H1 (cell line): ENCODE measurements at regions not wholly inside any gene's neighbourhood (a gene's known extent, or its start where the extent isn't known, plus 50 kb on each side); places are given as distances from the start of the nearest gene placed in this dataset.
"Not testable (repeated sequence)": the region's sequence is repeated elsewhere in the genome, so short reads cannot be mapped to it uniquely, and the experiment has no call there.

ENCODE experiments used
- CTCF ChIA-PET: fragments of 300-600 bp; sonication (Branson Sonifier 250); formaldehyde crosslinking; loops from one replicate; lab custom pipeline; 2021; ENCODE audit not compliant: partially characterized antibody; lab: Charles Lee
- POLR2A ChIA-PET: fragments of 300-600 bp; sonication (Branson Sonifier 250); formaldehyde crosslinking; loops from one replicate; lab custom pipeline; 2021; ENCODE audit warnings: inconsistent platforms; ENCODE audit not compliant: partially characterized antibody; lab: Charles Lee
- DNase-seq, 2 experiments: peaks; one replicate each; pipeline versions ENCODE4 v3.0.0 to v3.0.0-alpha.2; 2010 to 2022; ENCODE audit warnings: low spot score in 2 of 2, low read depth in 1 of 2, mixed read lengths in 1 of 2
- FAIRE-seq: peaks from 2 replicates; lab custom pipeline; 2011; peaks lifted over from hg19 to GRCh38; lab: Jason Lieb, UNC
- H2AFZ ChIP-seq: 2 replicates; pipeline ENCODE4 v1.8.1; 2012; ENCODE audit warnings: low read length, inconsistent platforms
- H2AK5ac ChIP-seq: 2 replicates; pipeline ENCODE4 v1.6.1; 2013; ENCODE audit warnings: low read depth, low read length
- H2BK120ac ChIP-seq: replicated peaks from 2 replicates; pipeline ENCODE3; 2013; ENCODE audit warnings: low read depth, low read length, inconsistent platforms
- H2BK12ac ChIP-seq: 2 replicates; pipeline ENCODE4 v1.6.1; 2013; ENCODE audit warnings: low read depth, low read length
- H2BK15ac ChIP-seq: 2 replicates; pipeline ENCODE4 v1.6.1; 2013; ENCODE audit warnings: low read length
- H2BK20ac ChIP-seq: 2 replicates; pipeline ENCODE4 v1.6.1; 2013; ENCODE audit warnings: low read length
- H2BK5ac ChIP-seq: 2 replicates; pipeline ENCODE4 v1.6.1; 2013; ENCODE audit warnings: low read depth, low read length
- H3K14ac ChIP-seq: 2 replicates; pipeline ENCODE4 v1.6.1; 2013; ENCODE audit warnings: inconsistent platforms; ENCODE audit not compliant: insufficient read length
- H3K18ac ChIP-seq: 2 replicates; pipeline ENCODE4 v1.6.1; 2013; ENCODE audit warnings: low read length; ENCODE audit errors: extremely low read depth
- H3K23ac ChIP-seq: 2 replicates; pipeline ENCODE4 v1.6.1; 2013; ENCODE audit warnings: inconsistent platforms; ENCODE audit not compliant: insufficient read length
- H3K23me2 ChIP-seq: 2 replicates; pipeline ENCODE4 v1.6.1; 2013; ENCODE audit warnings: low read depth, low read length
- H3K27ac ChIP-seq: 2 replicates; pipeline ENCODE4 v1.6.1; 2011; ENCODE audit warnings: low read depth, low read length, inconsistent platforms
- H3K27me3 ChIP-seq, 4 experiments: replicated peaks in 1 of 4; 1 replicate in 1 of 4; 2 replicates in 3 of 4; pipeline versions ENCODE4 v1.6.1 to v1.8.1; 2011 to 2013; ENCODE audit warnings: low read length in 3 of 4, mild to moderate bottlenecking in 3 of 4, inconsistent platforms in 2 of 4, mixed read lengths in 2 of 4, moderate library complexity in 1 of 4; ENCODE audit not compliant: control insufficient read depth in 3 of 4, insufficient read depth in 3 of 4; ENCODE audit errors: extremely low read depth in 1 of 4
- H3K36me3 ChIP-seq, 4 experiments: 2 replicates each; pipeline versions ENCODE4 v1.6.1 to v1.8.1; 2011 to 2013; ENCODE audit warnings: mild to moderate bottlenecking in 4 of 4, low read length in 3 of 4, moderate library complexity in 2 of 4, control low read depth in 1 of 4, inconsistent platforms in 1 of 4; ENCODE audit not compliant: insufficient read depth in 4 of 4, control insufficient read depth in 2 of 4
- H3K4ac ChIP-seq: replicated peaks from 2 replicates; pipeline ENCODE3; 2013; ENCODE audit warnings: low read length, low read depth, mixed read lengths, inconsistent platforms; ENCODE audit not compliant: insufficient read length
- H3K4me1 ChIP-seq, 4 experiments: replicated peaks in 1 of 4; 1 replicate in 1 of 4; 2 replicates in 3 of 4; pipeline versions ENCODE4 v1.6.1 to v1.8.1; 2011 to 2013; ENCODE audit warnings: low read length in 3 of 4, inconsistent platforms in 2 of 4, mixed read lengths in 1 of 4; ENCODE audit not compliant: insufficient read depth in 4 of 4, control insufficient read depth in 3 of 4
- H3K4me2 ChIP-seq, 2 experiments: 2 replicates each; pipeline versions ENCODE4 v1.6.1 to v1.8.1; 2011 to 2013; ENCODE audit warnings: low read depth in 2 of 2, low read length in 2 of 2, control low read depth in 1 of 2, inconsistent platforms in 1 of 2, mild to moderate bottlenecking in 1 of 2; ENCODE audit not compliant: insufficient read depth in 1 of 2
- H3K4me3 ChIP-seq, 4 experiments: fragments of 200-600, 300-600 bp in 1 of 4; sonication (generic), shearing (Covaris generic), sonication (Bioruptor Twin) in 1 of 4; 2 replicates each; pipeline versions ENCODE4 v1.5.1 to v1.8.1; 2011 to 2016; ENCODE audit warnings: low read length in 4 of 4, low read depth in 3 of 4, control low read depth in 2 of 4, inconsistent platforms in 2 of 4, mild to moderate bottlenecking in 2 of 4, mixed read lengths in 1 of 4, moderate library complexity in 1 of 4; ENCODE audit not compliant: insufficient read depth in 2 of 4; ENCODE audit errors: extremely low read depth in 1 of 4
- H3K56ac ChIP-seq: replicated peaks from 2 replicates; pipeline ENCODE3; 2013; ENCODE audit warnings: low read depth, mild to moderate bottlenecking, mixed read lengths, low read length, inconsistent platforms; ENCODE audit not compliant: insufficient read length
- H3K79me1 ChIP-seq: 2 replicates; pipeline ENCODE4 v1.6.1; 2013; ENCODE audit warnings: low read depth, low read length, control low read depth
- H3K79me2 ChIP-seq, 2 experiments: 2 replicates each; pipeline versions ENCODE4 v1.6.1 to v1.8.1; 2012 to 2013; ENCODE audit warnings: low read length in 2 of 2, mild to moderate bottlenecking in 2 of 2, inconsistent platforms in 1 of 2; ENCODE audit not compliant: insufficient read depth in 2 of 2, control insufficient read depth in 1 of 2
- H3K9ac ChIP-seq, 4 experiments: replicated peaks in 1 of 4; 1 replicate in 1 of 4; 2 replicates in 3 of 4; pipeline versions ENCODE4 v1.6.1 to v1.8.1; 2011 to 2013; ENCODE audit warnings: low read depth in 3 of 4, low read length in 3 of 4, control low read depth in 2 of 4, mild to moderate bottlenecking in 2 of 4, moderate library complexity in 2 of 4, inconsistent platforms in 1 of 4; ENCODE audit errors: extremely low read depth in 1 of 4
- H3K9me3 ChIP-seq, 2 experiments: 2 replicates each; pipeline versions ENCODE4 v1.6.1 to v1.8.1; 2012 to 2013; ENCODE audit warnings: mild to moderate bottlenecking in 2 of 2, moderate library complexity in 2 of 2, control low read depth in 1 of 2, inconsistent platforms in 1 of 2, low read depth in 1 of 2, low read length in 1 of 2, mixed read lengths in 1 of 2; ENCODE audit not compliant: insufficient read depth in 2 of 2
- H4K20me1 ChIP-seq, 2 experiments: replicated peaks in 1 of 2; 2 replicates each; pipeline versions ENCODE3 to v1.8.1; 2011 to 2013; ENCODE audit warnings: inconsistent platforms in 2 of 2, low read length in 2 of 2, mild to moderate bottlenecking in 1 of 2; ENCODE audit not compliant: insufficient read depth in 2 of 2, control insufficient read depth in 1 of 2
- H4K5ac ChIP-seq: 2 replicates; pipeline ENCODE4 v1.6.1; 2013; ENCODE audit warnings: low read length, low read depth, mixed read lengths, inconsistent platforms; ENCODE audit not compliant: insufficient read length
- H4K8ac ChIP-seq: 2 replicates; pipeline ENCODE4 v1.8.0; 2013; ENCODE audit warnings: mild to moderate bottlenecking, moderate library complexity, low read length, inconsistent platforms; ENCODE audit not compliant: insufficient read depth; ENCODE audit errors: extremely low read depth
- H4K91ac ChIP-seq: replicated peaks from 2 replicates; pipeline ENCODE3; 2013; ENCODE audit warnings: low read length, mixed read lengths, inconsistent platforms; ENCODE audit not compliant: insufficient read length
- WGBS, 2 experiments: shearing (Covaris generic) in 1 of 2; methylation state at CpG; one replicate each; pipeline versions ENCODE4 v1.1.6 to v1.1.7; 2013 to 2015; ENCODE audit warnings: low lambda C conversion rate in 2 of 2, mixed read lengths in 2 of 2, inconsistent platforms in 1 of 2, low coverage in 1 of 2, missing lambda C conversion rate in 1 of 2; ENCODE audit not compliant: insufficient replicate concordance in 2 of 2, insufficient coverage in 1 of 2, insufficient read length in 1 of 2; ENCODE audit errors: extremely low coverage in 1 of 2, missing lambda C conversion rate in 1 of 2; 5-methylcytosine and 5-hydroxymethylcytosine counted together

- not testable (repeated sequence) for FAIRE-seq, H4K8ac ChIP-seq, H3K4me2 ChIP-seq
These were observed 368.0 kb downstream of the CDY2B start for GRCh38 chrY:17511984-17512383.

GRCh38 chrY:17511476-17511875 lies 368.5 kb downstream of the CDY2B start:
- H4K5ac ChIP-seq, H3K23me2 ChIP-seq, FAIRE-seq, H3K18ac ChIP-seq, H2BK5ac ChIP-seq, H4K8ac ChIP-seq, H2AFZ ChIP-seq, H3K4me3 ChIP-seq, H3K9me3 ChIP-seq, H2BK12ac ChIP-seq, H3K79me1 ChIP-seq, H3K9ac ChIP-seq, H3K4me2 ChIP-seq, H3K23ac ChIP-seq, H2BK20ac ChIP-seq, H3K27ac ChIP-seq, POLR2A ChIA-PET, H2BK120ac ChIP-seq, H3K14ac ChIP-seq, H3K36me3 ChIP-seq, H3K4me1 ChIP-seq, DNase-seq, H3K79me2 ChIP-seq, CTCF ChIA-PET, H2BK15ac ChIP-seq, H4K91ac ChIP-seq, H3K27me3 ChIP-seq, H3K56ac ChIP-seq, H4K20me1 ChIP-seq, H2AK5ac ChIP-seq, H3K4ac ChIP-seq: not testable (repeated sequence)
- no CpG with 5 or more reads among the region's 1 CpG for WGBS, 2 experiments

More at GRCh38 chrY:17511984-17512383, 368.0 kb downstream of the CDY2B start:
- H3K9me3 ChIP-seq, H3K18ac ChIP-seq, H3K23me2 ChIP-seq, H3K27ac ChIP-seq, H2AFZ ChIP-seq, H2BK12ac ChIP-seq, H3K4me1 ChIP-seq, H4K5ac ChIP-seq, H3K4ac ChIP-seq, H3K79me2 ChIP-seq, H2BK15ac ChIP-seq, H4K91ac ChIP-seq, CTCF ChIA-PET, H3K9ac ChIP-seq, H3K14ac ChIP-seq, H3K56ac ChIP-seq, H3K4me3 ChIP-seq, H3K23ac ChIP-seq, POLR2A ChIA-PET, H3K27me3 ChIP-seq, H2BK20ac ChIP-seq, H3K36me3 ChIP-seq, H4K20me1 ChIP-seq, H3K79me1 ChIP-seq, H2BK5ac ChIP-seq, H2BK120ac ChIP-seq, DNase-seq, H2AK5ac ChIP-seq: not testable (repeated sequence)
- WGBS, 2 experiments, result no CpG with 5 or more reads among the region's 3 CpGs
